SW 1271 (cell line): ENCODE measurements at regions not wholly inside any gene's neighbourhood (a gene's known extent, or its start where the extent isn't known, plus 50 kb on each side); places are given as distances from the start of the nearest gene placed in this dataset.
"Not testable (repeated sequence)": the region's sequence is repeated elsewhere in the genome, so short reads cannot be mapped to it uniquely, and the experiment has no call there.

ENCODE experiments used
- DNase-seq, 2 experiments: peaks; one replicate each; lab custom pipeline; 2025; lab: John Stamatoyannopoulos, UW

DNA sequence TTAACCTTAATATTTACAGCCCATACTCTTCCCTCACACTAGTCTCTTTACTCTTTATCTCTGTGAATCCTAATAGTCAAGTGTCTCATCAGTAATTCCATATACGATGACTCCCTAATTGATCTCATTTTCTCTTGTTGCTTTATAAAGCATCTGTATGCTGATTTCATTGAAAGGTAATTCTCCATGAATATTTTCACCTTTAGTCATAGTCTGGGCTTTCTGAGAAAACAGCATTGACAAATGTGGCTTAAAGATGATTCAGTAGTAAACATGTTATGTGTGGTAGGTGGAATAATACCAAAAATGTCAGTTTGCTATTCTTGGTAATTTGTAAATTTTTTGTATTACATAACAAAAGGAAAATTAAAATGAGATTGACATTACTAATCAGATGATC, 1176.5 kb downstream of the NCAM2 start:
- no peak for DNase-seq

DNA sequence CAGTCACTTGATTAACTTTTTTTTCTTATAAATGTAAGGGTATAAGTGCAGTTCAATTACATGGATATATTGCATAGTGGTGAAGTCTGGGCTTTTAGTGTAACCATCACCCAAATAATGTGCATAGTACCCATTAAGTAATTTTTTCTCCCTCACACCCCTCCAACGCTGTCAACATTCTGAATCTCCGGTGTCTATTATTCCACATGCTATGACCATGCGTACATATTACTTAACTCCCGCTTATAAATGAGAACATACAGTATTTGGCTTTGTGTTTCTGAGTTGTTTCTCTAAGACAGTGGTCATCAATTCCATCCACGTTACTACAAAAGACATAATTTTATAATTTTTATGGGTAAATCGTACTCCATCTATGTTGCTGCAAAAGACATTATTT, 1191.1 kb downstream of the NCAM2 start:
- DNase-seq, result no peak

DNA sequence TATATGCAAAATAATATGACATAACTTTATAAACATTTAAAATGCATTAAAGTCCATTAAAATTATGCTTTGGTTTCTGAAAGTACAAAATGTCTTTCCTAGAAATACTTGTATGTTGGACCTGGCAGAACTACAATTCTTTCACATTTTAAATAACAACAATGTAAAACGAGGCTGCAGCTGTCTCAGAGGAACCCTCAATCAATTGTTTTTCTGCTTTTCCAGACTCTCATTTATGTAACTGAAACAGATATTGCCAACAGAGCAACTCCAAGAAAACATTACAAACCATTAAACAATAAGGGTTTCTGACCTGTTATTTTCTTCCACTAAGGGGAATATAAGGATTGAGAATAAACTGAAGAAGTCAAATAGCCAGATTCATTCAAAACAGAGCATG, 1193.4 kb downstream of the NCAM2 start:
- DNase-seq, result no peak

DNA sequence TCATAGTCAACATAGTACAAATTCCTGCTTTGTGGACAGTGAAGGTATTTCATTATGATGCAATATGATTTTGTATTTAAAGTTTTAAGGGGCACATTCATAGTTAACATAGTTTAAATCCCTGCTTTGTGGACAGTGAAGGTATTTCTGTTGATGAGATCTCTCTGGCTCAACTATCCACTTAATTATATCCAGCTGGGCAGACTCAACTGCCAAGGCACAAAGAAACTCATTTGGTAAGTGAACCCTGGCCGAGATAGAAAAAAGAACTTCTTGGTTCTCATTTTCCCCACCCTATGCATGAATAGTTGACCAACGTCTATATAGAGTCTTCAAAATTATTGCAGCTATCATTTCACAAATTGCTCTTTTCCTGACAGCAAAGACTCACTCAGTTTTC, 1194.6 kb downstream of the NCAM2 start:
- DNase-seq, result no peak

DNA sequence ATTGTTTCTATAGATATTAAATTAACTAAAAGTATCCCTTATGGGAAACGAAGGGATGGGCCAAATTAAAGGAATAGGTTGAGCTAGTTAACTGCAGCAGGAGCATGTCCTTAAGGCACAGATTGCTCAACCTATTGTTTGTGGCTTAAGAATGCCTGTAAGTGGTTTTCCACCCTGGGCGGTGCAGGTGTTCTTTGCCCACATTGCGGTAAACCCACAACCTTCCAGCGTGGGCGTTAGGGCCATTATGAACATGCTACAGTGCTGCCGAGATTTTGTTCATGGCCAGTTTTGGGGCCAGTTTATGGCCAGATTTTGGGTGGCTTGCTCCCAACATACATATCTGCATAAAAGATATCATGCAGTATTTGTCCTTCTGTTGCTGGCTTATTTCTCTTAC, 1196.8 kb downstream of the NCAM2 start:
- not testable (repeated sequence) for DNase-seq

DNA sequence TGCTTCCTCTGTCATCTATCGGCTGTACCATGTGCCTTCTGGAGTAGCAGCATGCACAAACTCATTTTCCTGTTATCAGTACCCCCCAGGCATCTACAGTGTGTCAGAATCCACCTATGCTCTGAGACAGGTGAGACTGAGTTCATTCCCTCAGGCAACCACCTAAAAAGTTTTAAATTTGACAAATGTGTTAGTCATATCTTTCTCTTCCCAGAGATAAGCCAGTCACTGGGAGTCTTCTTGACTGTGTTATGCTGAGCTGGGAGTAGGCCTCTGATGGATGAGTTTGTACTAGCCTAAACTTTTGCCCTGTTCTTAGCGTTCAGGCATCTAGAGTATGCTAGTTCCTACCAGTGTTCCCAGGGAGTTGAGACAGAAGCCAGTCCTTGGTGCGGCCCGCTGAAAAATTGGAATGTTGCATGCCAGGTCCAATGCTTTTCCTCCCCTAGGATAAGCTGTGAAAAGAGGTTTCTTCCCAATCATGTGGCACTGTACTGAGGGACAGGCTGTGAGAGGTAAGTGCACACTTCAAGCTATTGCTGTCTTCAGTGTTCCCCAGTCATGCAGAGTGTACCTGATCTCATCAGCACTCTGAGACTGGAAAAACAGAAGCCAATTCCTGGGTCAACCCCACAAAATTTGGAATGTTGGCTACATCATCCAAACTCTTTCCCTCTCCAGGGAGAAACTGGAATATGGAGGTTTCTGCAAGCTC, 1202.3 kb downstream of the NCAM2 start:
- no peak for DNase-seq

DNA sequence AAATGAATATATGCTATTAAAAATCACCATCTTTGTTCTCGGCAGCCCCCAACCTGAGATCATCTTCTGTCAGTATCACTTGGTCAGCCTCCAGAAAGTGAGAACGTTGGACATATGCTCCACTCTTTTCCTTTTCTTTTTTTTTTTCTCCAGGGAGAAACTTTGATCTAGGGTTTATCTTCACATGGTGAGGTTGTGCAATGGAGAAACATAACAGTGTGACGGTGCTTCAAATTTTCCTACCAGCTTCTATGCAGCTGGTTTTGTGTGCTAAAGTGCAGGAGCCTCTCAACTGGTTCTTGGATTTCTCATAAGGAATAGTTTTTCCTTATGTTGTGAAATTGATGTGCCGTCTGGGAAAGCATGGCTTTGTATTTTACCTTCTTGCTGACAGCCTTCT, 1202.9 kb downstream of the NCAM2 start:
- no peak for DNase-seq

DNA sequence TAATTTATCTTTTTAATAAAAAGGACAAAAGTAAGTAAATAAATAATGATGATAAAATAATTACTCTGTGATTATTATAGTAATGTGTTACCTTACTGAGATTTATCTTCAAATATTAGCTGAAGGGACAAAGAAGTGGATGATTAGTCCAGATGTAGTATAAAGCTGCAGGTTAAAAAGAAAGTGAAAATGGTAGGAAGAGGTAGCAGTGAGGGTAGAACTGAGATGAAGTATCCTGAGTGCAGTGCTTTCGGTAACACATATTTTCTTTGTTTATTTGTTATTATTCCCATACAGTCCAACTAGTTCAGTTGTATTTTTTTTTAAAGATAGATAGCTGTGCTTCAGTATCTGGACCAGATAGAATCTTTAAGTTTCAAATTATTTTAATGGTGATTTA, 1203.5 kb downstream of the NCAM2 start:
- DNase-seq, result no peak

DNA sequence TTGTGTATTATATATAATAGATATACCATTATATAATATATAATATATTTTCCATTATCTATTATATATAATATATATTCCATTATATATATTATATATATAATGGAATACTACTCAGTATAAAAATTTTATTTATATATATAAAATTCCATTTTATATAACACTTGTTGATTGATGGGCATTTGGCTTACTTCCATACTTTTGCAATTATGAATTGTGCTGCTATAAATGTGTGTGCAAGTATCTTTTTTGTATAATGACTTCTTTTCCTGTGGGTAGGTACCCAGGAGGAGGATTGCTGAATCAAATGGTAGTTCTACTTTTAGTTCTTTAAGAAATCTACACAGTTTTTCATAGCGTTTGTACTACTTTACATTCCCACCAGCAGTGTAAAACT, 1211.1 kb downstream of the NCAM2 start:
- DNase-seq, result no peak

DNA sequence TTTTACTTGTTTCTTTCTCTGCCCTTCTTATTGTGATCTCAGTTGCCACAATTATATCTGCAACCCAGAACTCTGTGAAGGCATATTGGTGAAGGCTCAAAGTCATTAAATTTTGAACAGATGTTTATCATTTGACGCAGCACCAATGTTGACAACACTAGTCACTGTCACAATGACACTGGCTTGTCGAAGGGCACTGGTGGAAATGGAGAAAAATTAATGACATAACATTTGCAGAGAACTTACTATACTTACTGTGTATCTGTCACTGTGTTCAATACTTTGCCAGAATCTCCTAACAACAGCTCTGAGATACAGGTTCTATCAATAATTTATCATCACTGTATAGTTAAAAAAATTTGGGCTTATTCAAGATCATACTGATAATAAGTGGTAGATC, 1213.7 kb downstream of the NCAM2 start:
- DNase-seq, result no peak

DNA sequence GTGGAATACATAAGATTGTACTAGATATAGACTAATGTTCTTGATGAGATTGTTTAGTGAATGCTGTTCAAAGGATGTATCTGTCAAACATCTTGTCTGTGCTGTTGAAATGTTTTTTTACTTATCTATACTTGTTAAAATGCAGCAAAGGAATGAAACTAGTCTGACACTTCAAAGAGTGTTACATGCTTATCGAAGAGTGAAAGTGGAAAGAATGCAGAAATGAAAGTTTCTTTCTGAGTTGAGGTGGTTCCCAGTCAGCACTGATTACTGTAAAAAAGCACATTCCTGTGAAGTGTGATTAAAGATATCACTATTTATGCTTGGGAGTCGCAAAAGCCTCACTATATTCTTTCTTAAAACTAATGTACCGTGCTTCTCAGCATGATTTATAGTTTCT, 1225.2 kb downstream of the NCAM2 start:
- DNase-seq, result no peak

DNA sequence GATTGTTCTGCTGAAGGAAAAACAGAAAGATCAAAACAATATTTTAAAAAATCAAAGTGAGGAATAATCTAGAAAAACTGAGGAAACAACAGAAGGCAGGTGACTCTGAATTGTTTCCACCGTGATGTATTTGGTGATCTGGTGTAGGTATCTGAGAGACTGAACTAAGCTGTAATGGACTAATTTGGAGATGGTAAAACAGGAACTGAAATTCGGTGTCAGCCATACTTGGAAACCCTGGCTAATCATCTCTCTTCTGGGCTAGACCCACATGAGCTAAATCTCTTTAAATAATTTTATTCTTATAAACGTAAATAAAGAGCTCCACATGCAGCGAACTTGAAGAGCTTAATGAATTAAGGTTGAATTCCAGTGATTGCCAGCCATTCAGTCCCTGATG, 1226.1 kb downstream of the NCAM2 start:
- DNase-seq, result no peak

DNA sequence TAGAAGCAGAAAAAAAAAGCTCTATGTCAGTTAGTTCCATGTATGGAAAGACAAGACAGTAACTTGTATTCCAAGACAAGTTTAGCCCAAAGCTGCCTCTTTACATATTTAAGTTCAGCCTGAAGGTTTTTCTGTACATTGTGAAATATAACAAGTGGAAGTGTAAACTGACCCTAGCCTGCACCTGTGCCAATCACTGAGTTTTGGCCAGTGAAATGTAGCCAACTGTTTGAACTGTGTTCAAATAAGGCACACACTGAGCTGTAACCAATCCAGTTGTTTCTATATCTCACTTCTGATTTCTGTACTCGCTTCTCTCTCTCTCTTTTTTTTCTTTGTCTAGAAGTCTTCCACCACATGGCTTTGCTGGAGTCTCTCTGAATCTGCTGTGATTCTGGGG, 1227.1 kb downstream of the NCAM2 start:
- no peak for DNase-seq

DNA sequence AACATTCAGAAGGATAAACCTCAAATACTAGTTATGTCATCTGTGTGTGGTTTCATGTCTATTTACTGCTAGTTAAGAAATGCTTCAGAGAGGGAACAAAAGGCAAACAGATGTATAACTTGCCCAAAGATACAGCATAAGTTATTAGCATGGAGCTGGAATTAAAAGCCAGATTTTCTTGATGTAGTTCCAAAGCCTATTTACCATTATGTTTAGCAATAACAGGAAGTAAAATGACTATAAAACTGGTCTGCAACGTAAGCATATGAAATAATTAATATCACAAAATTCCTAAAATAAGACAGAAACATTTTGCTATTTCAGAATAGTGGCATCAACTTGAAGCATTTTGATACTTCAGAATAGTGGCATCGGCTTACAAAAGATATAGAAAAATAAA, 1232.8 kb downstream of the NCAM2 start:
- no peak for DNase-seq

DNA sequence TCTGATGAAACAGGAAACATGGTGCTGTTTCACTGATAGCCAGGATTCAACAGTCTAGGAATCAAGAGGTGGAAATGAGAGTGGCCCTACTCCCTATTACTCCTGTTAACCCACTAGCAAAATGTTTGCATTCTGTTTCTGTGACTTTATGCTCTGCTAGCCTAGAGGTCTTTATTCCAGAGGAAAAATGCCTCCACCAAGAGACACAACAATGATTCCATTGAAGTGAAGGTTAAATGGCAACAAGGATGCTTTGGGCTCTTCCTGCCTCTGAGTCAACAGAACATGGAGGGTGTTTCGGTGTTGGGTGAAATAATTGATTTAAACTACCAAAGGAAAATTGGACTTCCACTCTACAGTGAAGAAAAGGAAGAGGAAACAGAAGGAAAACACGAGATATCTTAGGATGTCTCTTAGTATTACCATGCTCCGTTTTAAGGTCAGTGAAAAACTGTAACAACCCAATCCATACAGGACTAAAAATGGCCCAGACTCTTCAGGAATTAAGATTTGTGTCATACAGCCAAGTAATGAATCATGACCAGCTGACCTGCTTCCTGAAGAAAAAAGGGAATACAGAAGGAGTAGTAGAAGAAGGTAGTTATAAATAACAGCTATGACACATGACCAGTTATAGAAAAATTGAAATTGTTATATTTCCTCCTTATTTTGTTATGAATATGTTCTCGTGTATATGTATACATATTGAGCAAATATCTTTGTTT, 1237.8 kb downstream of the NCAM2 start:
- no peak for DNase-seq

DNA sequence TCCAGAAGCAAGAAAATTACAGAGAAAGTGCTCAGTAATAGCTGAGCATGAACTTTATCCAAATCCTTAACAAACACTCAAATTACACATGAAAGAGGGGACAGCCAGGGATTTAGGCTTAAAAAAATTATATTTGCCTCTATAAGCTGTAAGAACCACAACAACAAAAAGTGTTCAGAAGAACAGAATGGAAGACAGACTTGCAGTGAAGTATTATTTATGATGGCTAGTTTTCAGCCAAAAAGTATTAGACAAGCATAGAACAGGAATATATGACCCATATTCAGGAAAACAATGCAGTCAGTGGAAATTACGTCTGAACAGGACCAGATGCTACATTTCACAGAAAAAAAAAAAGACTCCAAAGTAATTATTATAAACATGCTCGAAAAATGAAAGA, 1246.3 kb downstream of the NCAM2 start:
- no peak for DNase-seq

DNA sequence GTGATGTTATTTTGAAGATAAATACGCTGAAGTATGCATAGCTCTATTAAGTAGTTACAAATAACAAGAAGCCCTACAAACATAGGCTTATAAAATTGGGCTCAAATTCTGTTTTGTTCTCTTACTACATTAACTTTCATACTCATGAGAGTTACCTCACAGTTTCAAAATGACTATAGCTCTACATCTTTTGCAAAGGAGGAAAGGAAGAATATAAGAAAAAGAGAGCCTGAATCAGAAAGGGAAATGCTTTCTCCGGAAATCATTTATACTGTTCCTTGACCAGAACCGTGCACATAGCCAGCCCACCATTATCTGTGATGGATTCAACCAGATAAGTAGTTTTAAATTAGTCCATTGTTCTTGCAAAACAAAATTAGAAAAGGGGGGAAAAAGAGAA, 1252.1 kb downstream of the NCAM2 start:
- no peak for DNase-seq

DNA sequence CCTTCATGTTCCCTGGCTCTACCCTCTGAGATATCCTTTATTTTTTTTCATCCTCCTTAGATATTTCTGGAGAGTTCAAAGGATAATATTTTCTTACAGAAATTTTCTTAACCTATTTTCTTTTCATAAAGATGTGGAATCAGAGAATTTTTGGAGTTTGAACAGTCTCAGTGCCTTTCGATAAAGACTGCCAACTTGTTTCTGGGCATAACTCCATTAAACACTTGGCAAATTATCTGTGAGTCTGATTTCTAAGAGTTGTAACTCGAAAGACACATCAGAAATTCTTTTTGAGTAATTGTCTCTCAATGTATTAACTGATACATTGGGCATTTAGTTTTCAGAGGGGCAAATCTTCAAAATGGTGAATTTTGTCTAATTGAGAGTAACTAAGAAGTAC, 1255.6 kb downstream of the NCAM2 start:
- no peak for DNase-seq

DNA sequence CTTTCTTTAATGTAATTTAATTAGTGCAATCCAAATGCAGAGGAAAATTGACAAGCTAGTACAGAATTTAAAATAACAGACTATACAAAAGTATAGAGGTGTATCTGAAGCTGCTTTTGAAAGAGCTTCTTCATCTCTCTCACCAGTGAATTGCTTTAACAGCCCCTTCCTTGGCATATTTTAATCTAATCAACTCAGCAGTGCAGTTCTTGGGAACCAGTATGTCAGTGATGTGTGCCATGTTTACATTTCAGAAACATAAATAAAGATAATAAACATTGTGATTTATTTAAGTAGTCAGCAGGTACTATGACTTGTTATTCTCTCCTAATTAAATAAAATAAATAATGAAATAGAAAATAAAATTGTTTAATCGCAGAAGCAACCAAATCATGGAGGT, 1260.6 kb downstream of the NCAM2 start:
- no peak for DNase-seq

DNA sequence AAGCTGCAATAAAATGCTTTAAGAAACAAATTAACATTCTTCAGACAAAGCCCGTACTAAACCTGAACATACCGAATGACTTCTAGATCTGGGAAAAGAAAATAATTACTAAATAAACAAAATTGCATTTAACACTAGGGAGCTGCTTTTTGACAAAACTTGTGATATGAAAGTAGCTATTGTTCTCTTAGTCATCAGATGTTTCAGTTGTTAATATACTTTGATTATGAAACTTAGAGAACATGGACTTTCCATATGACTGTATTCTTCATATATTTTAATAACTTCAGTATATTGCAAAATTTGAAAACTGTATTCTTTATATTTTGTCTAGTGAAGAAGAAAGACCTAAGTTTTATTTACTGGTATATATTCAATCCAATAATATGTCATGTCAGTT, 1262.1 kb downstream of the NCAM2 start:
- no peak for DNase-seq

DNA sequence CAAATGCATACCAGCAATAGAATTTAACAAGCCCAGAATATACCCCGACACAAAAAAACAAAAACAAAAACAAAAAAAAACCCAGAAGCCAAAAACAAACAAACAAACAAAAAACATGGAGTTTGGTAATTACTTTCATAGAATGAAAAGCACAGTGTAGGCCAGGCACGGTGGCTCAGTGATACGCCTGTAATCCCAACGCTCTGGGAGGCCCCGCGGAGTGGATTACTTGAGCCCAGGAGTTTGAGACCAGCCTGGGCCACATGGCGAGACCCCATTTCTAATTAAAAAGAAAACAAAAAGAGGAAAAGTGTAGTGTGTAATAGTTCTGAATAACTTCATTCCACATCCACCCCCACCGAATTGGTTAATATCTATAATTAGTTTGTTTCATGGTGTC, 1265.7 kb downstream of the NCAM2 start:
- no peak for DNase-seq

DNA sequence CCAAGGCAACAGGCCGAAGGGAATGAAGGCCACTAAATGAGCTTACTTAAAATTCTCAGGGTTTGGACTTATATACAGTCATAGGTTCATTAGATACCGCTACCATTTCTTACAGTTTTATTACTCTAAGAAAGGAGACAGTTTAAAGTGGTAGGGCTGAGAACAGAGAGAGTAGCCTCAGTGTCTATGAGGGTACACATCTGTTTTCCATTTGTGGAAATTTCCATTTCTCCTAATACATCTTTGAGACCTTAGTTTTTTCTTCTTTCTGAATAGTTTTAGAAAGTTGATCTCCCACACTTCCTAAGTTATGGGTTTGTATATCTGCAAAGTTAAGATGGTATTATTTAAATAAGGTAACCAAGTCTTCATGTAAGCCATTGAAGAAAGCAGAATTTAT, 1279.1 kb downstream of the NCAM2 start:
- no peak for DNase-seq

DNA sequence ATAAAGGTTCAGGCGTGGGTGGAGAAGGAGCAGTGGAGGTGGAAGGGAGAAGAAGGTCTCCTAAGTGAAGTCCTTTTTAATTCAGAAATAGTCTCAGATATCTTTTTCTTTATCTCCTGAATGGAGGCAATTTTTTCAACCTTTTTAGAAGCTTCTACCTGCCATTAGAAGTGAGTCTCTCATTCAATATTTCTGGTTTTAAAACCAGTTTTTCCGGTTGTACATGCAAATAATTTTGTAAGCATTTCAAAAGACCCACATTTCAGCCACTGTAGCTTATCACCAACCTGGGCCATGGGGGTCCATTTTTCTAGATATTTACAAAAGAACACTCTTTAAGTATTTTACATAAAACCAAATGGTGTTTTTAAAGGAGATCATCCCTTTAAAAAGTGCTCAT, 1280.2 kb downstream of the NCAM2 start:
- DNase-seq, result no peak

DNA sequence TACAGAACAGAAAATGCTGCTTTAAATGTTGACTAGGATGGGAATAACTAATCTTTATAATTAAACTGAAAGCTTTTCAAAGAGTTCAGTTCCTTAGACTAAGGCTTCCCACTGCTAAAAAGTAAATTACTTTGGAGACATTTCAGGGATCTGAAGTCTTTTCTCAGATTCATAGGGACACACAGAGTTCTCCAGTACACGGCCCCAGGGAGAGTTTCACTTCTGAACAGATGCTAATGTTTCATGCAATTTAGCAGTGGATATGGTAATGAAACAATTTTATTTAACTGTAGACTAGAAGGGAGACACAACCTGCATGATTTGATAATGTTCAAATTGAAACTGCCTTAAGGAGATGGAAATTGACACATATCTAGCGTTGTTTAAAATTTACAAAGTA, 1282.6 kb downstream of the NCAM2 start:
- DNase-seq, result no peak
